Heart left ventricle (tissue), 16 donors: ENCODE measurements at regions not wholly inside any gene's neighbourhood (a gene's known extent, or its start where the extent isn't known, plus 50 kb on each side); places are given as distances from the start of the nearest gene placed in this dataset.
"Not testable (repeated sequence)": the region's sequence is repeated elsewhere in the genome, so short reads cannot be mapped to it uniquely, and the experiment has no call there.

Experiments
- ATAC-seq, 4 donors: fragments of 200-7000 bp; cut with Tn5 transposase; one replicate each; pipeline ENCODE4 v1.9.1; 2020 to 2022; ENCODE audit warnings: moderate library complexity in 4 of 4, mild to moderate bottlenecking in 3 of 4, moderate number of reproducible peaks in 1 of 4
- DNase-seq, 5 donors: peaks; one replicate each; pipeline ENCODE4 v3.0.0-alpha.2; 2020
- H3K27ac ChIP-seq, 12 donors: fragments of 200-600 bp; sonication (generic) in 4 of 12; one replicate each; pipeline versions ENCODE4 v1.5.0 to v1.8.0; 2016 to 2022; ENCODE audit warnings: mild to moderate bottlenecking in 2 of 12
- H3K27me3 ChIP-seq, 9 donors: fragments of 200-600 bp; sonication (generic) in 2 of 9; one replicate each; pipeline versions ENCODE4 v1.5.1 to v1.8.0; 2016 to 2022; ENCODE audit warnings: mild to moderate bottlenecking in 3 of 9
- H3K36me3 ChIP-seq, 9 donors: fragments of 200-600 bp; sonication (generic) in 2 of 9; one replicate each; pipeline versions ENCODE4 v1.5.0 to v1.8.0; 2018 to 2022; ENCODE audit warnings: mild to moderate bottlenecking in 2 of 9
- H3K4me1 ChIP-seq, 12 donors: fragments of 200-600 bp; sonication (generic) in 4 of 12; one replicate each; pipeline versions ENCODE4 v1.5.0 to v1.8.0; 2016 to 2022; ENCODE audit warnings: mild to moderate bottlenecking in 3 of 12
- H3K4me3 ChIP-seq, 12 donors: fragments of 200-600 bp; sonication (generic) in 4 of 12; one replicate each; pipeline versions ENCODE4 v1.5.0 to v1.8.0; 2017 to 2022; ENCODE audit warnings: mild to moderate bottlenecking in 9 of 12, moderate library complexity in 4 of 12
- H3K9me3 ChIP-seq, 12 donors: fragments of 200-600 bp; sonication (generic) in 4 of 12; one replicate each; pipeline versions ENCODE4 v1.5.0 to v1.8.0; 2016 to 2022; ENCODE audit warnings: mild to moderate bottlenecking in 1 of 12
- POLR2A ChIP-seq, 2 donors: fragments of 450-650 bp; IDR thresholded peaks; one replicate each; pipeline ENCODE4 v1.6.1; 2017; ENCODE audit warnings: antibody characterized with exemption in 2 of 2, mild to moderate bottlenecking in 2 of 2, moderate library complexity in 2 of 2
- WGBS, 4 donors: extraction: QIAGEN DNeasy Blood & Tissue Kit in 2 of 4; methylation state at CpG; one replicate each; pipeline versions ENCODE4 v1.1.5 to v1.1.7; 2013 to 2018; 5-methylcytosine and 5-hydroxymethylcytosine counted together
- intact Hi-C, 10 donors: fragments of 100-400 bp; cut with DNase I; formaldehyde crosslinking; loops; one replicate each; pipeline versions ENCODE4 v1.11.1 to v1.14.2; 2022
- TF ChIP-seq, protein P1 (sequence below), 12 donors: fragments of 200-600 bp; sonication (generic) in 4 of 12; IDR thresholded peaks; one replicate each; pipeline versions ENCODE4 v1.5.0 to v1.8.0; 2018 to 2022; ENCODE audit warnings: antibody characterized with exemption in 12 of 12, mild to moderate bottlenecking in 5 of 12
- donor health status: ischemic (EF 13 %, LVEDD 7.1; RV severe dilation, severe dysfunction).
- donor health status: healthy with polysubstance abuse.
- donor health status: DM: no; HTN: yes; CAD: no.
- donor health status: DM: no; HTN: no; CAD: no.
- donor health status: ischemic (EF 25% LVEDD 6.9; RV normal size, moderate dysfunction).
- donor health status: ischemic (EF 25% LVEDD 5.7; RV mildly dilated, moderate dysfunction).
- donor health status: healthy.
- donor health status: DM: yes; HTN: yes; CAD: no.
- donor health status: ischemic (EF 35%, LVEDD 5.7; RV mildly dilated, moderate dysfunction).
- donor health status: nonischemic (EF 11% LVEDD 7.7; RV severe dilation, severe dysfunction).
- donor health status: DM: yes; HTN: yes; CAD: no.
- donor health status: PGD.
- donor health status: ischemic (EF 29% LVEDD 5.4; RV normal size, mild dysfunction).
- donor health status: nonischemic (EF 23%, LVEDD 6.1; RV moderate dilation, normal function).

DNA sequence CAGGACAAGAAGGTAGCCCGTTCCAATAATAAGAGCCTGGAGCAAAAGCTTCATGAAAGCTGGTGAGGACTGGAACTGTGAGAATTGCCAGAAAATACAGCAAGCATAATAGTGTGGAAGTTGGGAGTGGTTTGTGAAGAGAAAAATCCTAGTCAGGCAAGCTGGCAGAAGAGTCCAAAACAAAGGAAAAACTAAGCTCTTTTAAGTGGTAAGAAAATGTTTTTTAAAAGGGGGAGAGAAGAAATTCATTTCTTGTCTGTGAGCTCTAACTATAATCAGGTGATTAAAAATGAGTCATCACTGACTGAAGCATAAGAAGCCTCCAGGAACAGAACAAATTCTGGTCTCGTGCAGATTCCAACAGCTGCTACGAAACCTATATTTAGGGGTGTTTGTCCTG, 102.6 kb downstream of the CAAP1 start:
- no peak for ATAC-seq
- peaks cover 0 to 12% (median 4%) of the 10 kb centered on the region in 12 donors for H3K9me3 ChIP-seq
- no peaks in the 10 kb centered on the region for H3K4me1 ChIP-seq
- no peak overlapping the region for H3K27ac ChIP-seq
- intact Hi-C loops, result no loop called here
- no peak overlapping the region for H3K4me3 ChIP-seq
- H3K36me3 ChIP-seq, result no peaks in the 10 kb centered on the region
- DNase-seq, result no peak
- 50 to 81% (median 64%) methylated on average over 2 to 3 of the region's 3 CpGs for WGBS, 4 donors
- TF ChIP-seq POLR2A (IDR thresholded peaks at IDR 0.05), result no peak
- TF ChIP-seq, protein P1, sequence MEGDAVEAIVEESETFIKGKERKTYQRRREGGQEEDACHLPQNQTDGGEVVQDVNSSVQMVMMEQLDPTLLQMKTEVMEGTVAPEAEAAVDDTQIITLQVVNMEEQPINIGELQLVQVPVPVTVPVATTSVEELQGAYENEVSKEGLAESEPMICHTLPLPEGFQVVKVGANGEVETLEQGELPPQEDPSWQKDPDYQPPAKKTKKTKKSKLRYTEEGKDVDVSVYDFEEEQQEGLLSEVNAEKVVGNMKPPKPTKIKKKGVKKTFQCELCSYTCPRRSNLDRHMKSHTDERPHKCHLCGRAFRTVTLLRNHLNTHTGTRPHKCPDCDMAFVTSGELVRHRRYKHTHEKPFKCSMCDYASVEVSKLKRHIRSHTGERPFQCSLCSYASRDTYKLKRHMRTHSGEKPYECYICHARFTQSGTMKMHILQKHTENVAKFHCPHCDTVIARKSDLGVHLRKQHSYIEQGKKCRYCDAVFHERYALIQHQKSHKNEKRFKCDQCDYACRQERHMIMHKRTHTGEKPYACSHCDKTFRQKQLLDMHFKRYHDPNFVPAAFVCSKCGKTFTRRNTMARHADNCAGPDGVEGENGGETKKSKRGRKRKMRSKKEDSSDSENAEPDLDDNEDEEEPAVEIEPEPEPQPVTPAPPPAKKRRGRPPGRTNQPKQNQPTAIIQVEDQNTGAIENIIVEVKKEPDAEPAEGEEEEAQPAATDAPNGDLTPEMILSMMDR (IDR thresholded peaks at IDR 0.05), result no peak
- no peaks in the 10 kb centered on the region for H3K27me3 ChIP-seq

DNA sequence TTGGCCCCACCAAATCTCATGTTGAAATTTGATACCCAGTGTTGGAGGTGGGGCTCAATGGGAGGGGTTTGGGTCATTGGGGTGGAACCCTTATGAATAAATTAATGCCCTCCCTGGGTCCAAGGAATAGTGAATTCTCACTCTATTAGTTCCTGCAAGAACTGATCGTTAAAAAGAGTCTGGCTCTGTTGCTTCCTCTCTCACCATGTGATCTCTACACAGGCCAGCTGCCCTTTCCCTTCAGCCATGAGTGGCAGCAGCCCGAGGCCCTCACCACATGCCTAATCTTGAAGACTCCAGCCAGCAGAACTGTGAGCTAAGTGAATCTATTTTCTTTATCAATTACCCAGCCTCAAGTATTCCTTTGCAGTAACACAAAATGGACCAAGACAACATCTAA, 106.0 kb downstream of the CAAP1 start:
- intact Hi-C loops, result no loop called here
- Histone ChIP-seq H3K27ac (no peak overlapping the region), H3K9me3 (no peaks in the 10 kb centered on the region), H3K4me3 (no peak overlapping the region), H3K36me3 (no peaks in the 10 kb centered on the region), H3K4me1 (no peaks in the 10 kb centered on the region), H3K27me3 (no peaks in the 10 kb centered on the region)
- DNase-seq (no peak), ATAC-seq (no peak)
- TF ChIP-seq POLR2A (IDR thresholded peaks at IDR 0.05), result no peak
- TF ChIP-seq, protein P1 (IDR thresholded peaks at IDR 0.05), result no peak
- 20 to 43% (median 28%) methylated on average over 2 of the region's 2 CpGs for WGBS, 4 donors

DNA sequence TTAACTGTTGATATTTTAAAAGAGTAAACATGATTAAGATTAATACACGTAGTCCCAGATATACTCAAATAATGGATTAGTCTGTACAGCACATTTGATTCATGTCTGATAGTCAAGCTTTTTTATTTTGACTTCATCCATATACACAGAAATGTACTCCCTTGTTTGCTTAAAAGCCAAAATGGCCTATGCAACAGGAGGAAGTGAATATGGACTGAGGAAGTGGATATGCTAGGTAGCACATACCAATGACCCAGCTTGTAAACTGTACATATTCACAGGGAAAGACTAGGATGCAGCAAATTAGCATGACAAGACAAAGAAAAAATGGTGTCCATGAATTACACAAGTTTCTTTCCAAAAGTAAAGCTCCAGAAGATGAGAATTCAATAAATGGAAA, 109.7 kb downstream of the CAAP1 start:
- no peaks in the 10 kb centered on the region for H3K36me3 ChIP-seq
- DNase-seq, result no peak
- intact Hi-C loops, result no loop called here
- no peak overlapping the region for H3K27ac ChIP-seq
- H3K9me3 ChIP-seq, result peaks cover 0 to 5% (median 0%) of the 10 kb centered on the region in 12 donors
- no peak overlapping the region for H3K4me3 ChIP-seq
- TF ChIP-seq, protein P1 (IDR thresholded peaks at IDR 0.05), result no peak
- TF ChIP-seq POLR2A (IDR thresholded peaks at IDR 0.05), result no peak
- WGBS, 4 donors, result 43 to 89% (median 84%) methylated on average over 1 of the region's 1 CpG
- no peaks in the 10 kb centered on the region for H3K4me1 ChIP-seq
- H3K27me3 ChIP-seq, result no peaks in the 10 kb centered on the region
- ATAC-seq, result no peak

DNA sequence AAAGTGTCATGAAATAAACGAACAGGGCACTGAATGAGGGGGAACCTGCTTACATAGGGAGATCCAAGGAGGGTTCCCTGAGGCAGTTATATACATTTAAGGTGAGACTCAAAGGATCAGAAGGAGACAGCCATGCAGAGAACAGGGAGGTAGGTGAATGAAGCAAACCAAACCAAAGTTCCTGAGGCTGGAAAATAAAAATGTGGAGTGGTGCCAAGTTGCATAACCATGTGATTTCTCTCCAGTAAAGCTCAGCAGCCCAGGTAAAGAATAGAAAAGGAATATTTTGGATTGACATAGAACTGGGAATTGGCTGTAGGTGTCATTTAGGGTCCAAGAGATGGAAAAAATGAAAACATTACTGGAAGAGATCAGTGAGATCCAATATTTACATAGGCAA, 110.7 kb downstream of the CAAP1 start:
- no peak for ATAC-seq
- WGBS, 4 donors, result 0 to 10% (median 0%) methylated on average over 1 of the region's 1 CpG
- Histone ChIP-seq H3K4me3 (no peak overlapping the region), H3K36me3 (no peaks in the 10 kb centered on the region), H3K27ac (no peak overlapping the region), H3K9me3 (peaks cover 0 to 5% (median 0%) of the 10 kb centered on the region in 12 donors), H3K4me1 (no peaks in the 10 kb centered on the region), H3K27me3 (no peaks in the 10 kb centered on the region)
- intact Hi-C loops, result no loop called here
- DNase-seq, result no peak
- TF ChIP-seq, protein P1 (IDR thresholded peaks at IDR 0.05), result no peak

DNA sequence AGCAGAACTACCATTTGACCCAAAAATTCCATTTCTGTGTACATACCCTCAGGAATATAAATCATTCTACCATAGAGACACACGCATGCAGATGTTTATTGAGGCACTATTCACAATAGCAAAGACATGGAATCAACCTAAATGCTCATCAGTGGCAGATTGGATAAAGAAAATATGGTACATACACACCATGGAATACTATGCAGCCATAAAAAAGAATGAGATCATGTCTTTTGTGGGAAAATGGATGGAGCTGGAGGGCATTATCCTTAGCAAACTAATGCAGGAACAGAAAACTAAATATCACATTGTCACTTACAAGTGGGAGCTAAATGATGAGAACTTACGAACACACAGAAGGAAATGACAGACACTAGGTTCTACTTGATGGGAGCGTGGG, 112.3 kb downstream of the CAAP1 start:
- intact Hi-C loops, H3K4me1 ChIP-seq, H3K4me3 ChIP-seq, DNase-seq, ATAC-seq, H3K27ac ChIP-seq, H3K9me3 ChIP-seq, H3K36me3 ChIP-seq, H3K27me3 ChIP-seq: not testable (repeated sequence)
- 68 to 84% (median 77%) methylated on average over 3 of the region's 3 CpGs for WGBS, 4 donors
